GM23338 (cell line): ENCODE measurements at regions not wholly inside any gene's neighbourhood (a gene's known extent, or its start where the extent isn't known, plus 50 kb on each side); places are given as distances from the start of the nearest gene placed in this dataset.

Experiments used
- EZH2 ChIP-seq: fragments of 200-600 bp; sonication (generic); IDR thresholded peaks from one replicate; pipeline ENCODE4 v1.8.0; 2017; ENCODE audit warnings: antibody characterized with exemption, mild to moderate bottlenecking, low read depth; ENCODE audit not compliant: unreplicated experiment
- NANOG ChIP-seq: IDR thresholded peaks from 2 replicates; pipeline ENCODE4 v1.6.1; 2016; ENCODE audit warnings: antibody characterized with exemption, borderline replicate concordance
- POLR2AphosphoS5 ChIP-seq: IDR thresholded peaks from 2 replicates; pipeline ENCODE4 v1.6.1; 2016; ENCODE audit warnings: antibody characterized with exemption, low read depth
- TF ChIP-seq, protein P1 (sequence below), 2 experiments: fragments of 200-600 bp in 1 of 2; sonication (generic) in 1 of 2; conservative IDR thresholded peaks; 2 replicates each; pipeline versions ENCODE4 v1.5.1 to v1.6.1; 2016 to 2017; ENCODE audit warnings: antibody characterized with exemption in 2 of 2, low read depth in 2 of 2, mild to moderate bottlenecking in 2 of 2, moderate library complexity in 1 of 2

DNA sequence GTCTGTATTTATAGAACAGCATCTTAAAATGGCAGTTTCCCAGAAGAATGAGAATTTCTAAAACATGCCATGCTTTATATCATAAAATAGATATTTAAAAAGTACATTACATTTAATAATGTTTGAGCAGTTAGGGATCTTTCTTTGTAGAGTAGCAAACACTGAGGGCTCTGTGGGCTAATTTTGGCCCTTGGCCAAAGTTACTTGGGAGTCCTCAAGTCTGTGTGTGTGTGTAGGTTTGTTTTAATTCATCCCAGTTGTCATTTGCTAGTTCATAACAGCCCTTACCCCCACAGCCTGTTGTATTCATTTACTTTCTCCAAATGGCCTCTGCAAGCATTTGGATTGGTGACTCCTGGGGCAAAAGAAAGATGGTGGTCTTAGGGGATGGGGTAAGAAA is 576.4 kb upstream of the SGCD start:
- TF ChIP-seq EZH2 = no peak
- TF ChIP-seq, protein P1, sequence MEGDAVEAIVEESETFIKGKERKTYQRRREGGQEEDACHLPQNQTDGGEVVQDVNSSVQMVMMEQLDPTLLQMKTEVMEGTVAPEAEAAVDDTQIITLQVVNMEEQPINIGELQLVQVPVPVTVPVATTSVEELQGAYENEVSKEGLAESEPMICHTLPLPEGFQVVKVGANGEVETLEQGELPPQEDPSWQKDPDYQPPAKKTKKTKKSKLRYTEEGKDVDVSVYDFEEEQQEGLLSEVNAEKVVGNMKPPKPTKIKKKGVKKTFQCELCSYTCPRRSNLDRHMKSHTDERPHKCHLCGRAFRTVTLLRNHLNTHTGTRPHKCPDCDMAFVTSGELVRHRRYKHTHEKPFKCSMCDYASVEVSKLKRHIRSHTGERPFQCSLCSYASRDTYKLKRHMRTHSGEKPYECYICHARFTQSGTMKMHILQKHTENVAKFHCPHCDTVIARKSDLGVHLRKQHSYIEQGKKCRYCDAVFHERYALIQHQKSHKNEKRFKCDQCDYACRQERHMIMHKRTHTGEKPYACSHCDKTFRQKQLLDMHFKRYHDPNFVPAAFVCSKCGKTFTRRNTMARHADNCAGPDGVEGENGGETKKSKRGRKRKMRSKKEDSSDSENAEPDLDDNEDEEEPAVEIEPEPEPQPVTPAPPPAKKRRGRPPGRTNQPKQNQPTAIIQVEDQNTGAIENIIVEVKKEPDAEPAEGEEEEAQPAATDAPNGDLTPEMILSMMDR (conservative IDR thresholded peaks at IDR 0.05; ENCODE audit: low read depth in 2 of 2) = no peak
- no peak for TF ChIP-seq NANOG
- TF ChIP-seq POLR2AphosphoS5 = no peak
